Cardiac fibroblast (primary cell): ENCODE measurements at regions not wholly inside any gene's neighbourhood (a gene's known extent, or its start where the extent isn't known, plus 50 kb on each side); places are given as distances from the start of the nearest gene placed in this dataset.
A peak's percentile ranks its signal among the peaks of the same experiment; 100 is the strongest.

ENCODE experiments used
- DNase-seq, 2 donors: peaks; one replicate each; pipeline versions ENCODE4 v3.0.0 to v3.0.0-alpha.2; 2010; ENCODE audit warnings: low read depth in 2 of 2
- H3K4me3 ChIP-seq, 2 donors: replicated peaks in 1 of 2; 1 replicate in 1 of 2; 2 replicates in 1 of 2; pipeline ENCODE4 v1.5.1; 2011; ENCODE audit warnings: low read depth in 2 of 2, low read length in 2 of 2, mild to moderate bottlenecking in 2 of 2, moderate library complexity in 1 of 2
- CTCF ChIP-seq: IDR thresholded peaks from one replicate; pipeline ENCODE4 v1.5.1; 2011; ENCODE audit warnings: low read depth, mild to moderate bottlenecking, low read length, inconsistent platforms

- peak; percentile 5 to 40 for DNase-seq
- no peak for TF ChIP-seq CTCF
- H3K4me3 ChIP-seq: no peak overlapping the region
These were observed 56.4 kb upstream of the KIF21A start for GRCh38 chr12:39499296-39499695.
